ENCODE measurements at regions not wholly inside any gene's neighbourhood (a gene's known extent, or its start where the extent isn't known, plus 50 kb on each side); places are given as distances from the start of the nearest gene placed in this dataset.
"Not testable (repeated sequence)": the region's sequence is repeated elsewhere in the genome, so short reads cannot be mapped to it uniquely, and the experiment has no call there.

- intact Hi-C loops (cut with micrococcal nuclease), result no loop called here
- no peak for ATAC-seq (ENCODE audit: low read depth)
- Mint-ChIP-seq H3K4me1 (no peaks in the 10 kb centered on the region), H3K27me3 (no peaks in the 10 kb centered on the region), H3K36me3 (ENCODE audit: low read depth) (no peaks in the 10 kb centered on the region), H3K4me3 (no peak overlapping the region), H3K9me3 (peaks cover 3% of the 10 kb centered on the region), H3K27ac (no peak overlapping the region)
- CTCF ChIA-PET, result no interaction called here
- TF ChIP-seq, protein P1, sequence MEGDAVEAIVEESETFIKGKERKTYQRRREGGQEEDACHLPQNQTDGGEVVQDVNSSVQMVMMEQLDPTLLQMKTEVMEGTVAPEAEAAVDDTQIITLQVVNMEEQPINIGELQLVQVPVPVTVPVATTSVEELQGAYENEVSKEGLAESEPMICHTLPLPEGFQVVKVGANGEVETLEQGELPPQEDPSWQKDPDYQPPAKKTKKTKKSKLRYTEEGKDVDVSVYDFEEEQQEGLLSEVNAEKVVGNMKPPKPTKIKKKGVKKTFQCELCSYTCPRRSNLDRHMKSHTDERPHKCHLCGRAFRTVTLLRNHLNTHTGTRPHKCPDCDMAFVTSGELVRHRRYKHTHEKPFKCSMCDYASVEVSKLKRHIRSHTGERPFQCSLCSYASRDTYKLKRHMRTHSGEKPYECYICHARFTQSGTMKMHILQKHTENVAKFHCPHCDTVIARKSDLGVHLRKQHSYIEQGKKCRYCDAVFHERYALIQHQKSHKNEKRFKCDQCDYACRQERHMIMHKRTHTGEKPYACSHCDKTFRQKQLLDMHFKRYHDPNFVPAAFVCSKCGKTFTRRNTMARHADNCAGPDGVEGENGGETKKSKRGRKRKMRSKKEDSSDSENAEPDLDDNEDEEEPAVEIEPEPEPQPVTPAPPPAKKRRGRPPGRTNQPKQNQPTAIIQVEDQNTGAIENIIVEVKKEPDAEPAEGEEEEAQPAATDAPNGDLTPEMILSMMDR (IDR thresholded peaks at IDR 0.05), result no peak
- no peak for DNase-seq
- POLR2A ChIA-PET, result no interaction called here
Measured at GRCh38 chr4:116303736-116304188, 781.6 kb downstream of the TRAM1L1 start.

DNA sequence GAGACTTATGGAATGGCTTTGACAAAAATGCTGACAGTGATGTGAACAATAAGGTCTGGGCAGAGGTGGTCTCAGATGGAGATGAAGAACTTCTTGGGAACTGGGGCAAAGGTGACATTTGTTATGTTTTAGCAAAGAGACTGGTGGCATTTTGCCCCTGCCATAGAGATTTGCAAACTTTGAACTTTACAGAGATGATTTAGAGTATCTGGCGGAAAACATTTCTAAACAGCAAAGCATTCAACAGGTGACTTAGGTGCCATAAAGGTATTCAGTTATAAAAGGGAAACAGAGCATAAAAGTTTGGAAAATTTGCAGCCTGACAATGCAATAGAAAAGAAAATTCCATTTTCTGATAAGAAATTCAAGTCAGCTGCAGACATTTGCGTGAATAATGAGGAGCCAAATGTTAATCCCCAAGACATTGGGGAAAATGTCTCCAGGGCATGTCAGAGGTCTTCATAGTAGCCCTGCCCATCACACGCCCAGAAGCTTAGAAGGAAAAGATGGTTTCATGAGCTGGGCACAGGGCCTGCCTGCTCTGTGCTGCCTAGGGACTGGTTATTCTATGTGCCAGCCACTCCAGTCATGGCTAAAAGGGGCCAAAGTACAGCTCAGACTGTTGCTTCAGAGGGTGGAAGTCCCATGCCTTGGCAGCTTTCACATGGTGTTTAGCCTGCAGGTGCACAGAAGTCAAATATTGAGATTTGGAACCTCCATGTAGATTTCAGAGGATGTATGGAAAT, 782.2 kb downstream of the TRAM1L1 start:
- Mint-ChIP-seq H3K4me3 (no peak overlapping the region), H3K4me1 (no peaks in the 10 kb centered on the region), H3K27me3 (no peaks in the 10 kb centered on the region), H3K9me3 (peaks cover 3% of the 10 kb centered on the region), H3K27ac (no peak overlapping the region), H3K36me3 (ENCODE audit: low read depth) (no peaks in the 10 kb centered on the region)
- TF ChIP-seq, protein P1 (IDR thresholded peaks at IDR 0.05), result no peak
- ChIA-PET CTCF (no interaction called here), POLR2A (no interaction called here)
- intact Hi-C loops (cut with micrococcal nuclease), result no loop called here
- ATAC-seq (ENCODE audit: low read depth) (no peak), DNase-seq (no peak)

DNA sequence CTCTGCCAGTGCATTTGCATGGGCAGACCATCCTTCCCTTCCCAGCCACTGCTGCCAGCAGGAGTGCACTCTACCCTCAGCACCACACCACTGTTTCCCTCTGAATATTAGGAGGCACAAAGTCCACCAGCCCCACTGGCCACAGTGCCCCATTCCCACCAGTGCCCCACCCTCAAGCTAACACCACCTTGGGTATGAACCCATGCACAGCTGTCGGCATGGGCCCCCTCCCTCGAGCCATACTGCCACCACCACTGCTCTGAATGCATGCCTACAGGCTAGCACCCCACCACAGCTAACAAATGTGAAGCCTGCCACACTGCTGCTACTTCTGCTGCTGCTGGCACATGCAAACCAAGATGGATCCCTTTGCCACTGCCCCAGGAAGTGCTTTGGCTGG, 810.4 kb downstream of the TRAM1L1 start:
- intact Hi-C loops (cut with micrococcal nuclease), result no loop called here
- Mint-ChIP-seq H3K9me3 (peaks cover 9% of the 10 kb centered on the region), H3K36me3 (ENCODE audit: low read depth) (no peaks in the 10 kb centered on the region), H3K27ac (no peak overlapping the region), H3K27me3 (no peaks in the 10 kb centered on the region), H3K4me1 (no peaks in the 10 kb centered on the region), H3K4me3 (no peak overlapping the region)
- ATAC-seq (ENCODE audit: low read depth) (no peak), DNase-seq (no peak)
- TF ChIP-seq, protein P1 (IDR thresholded peaks at IDR 0.05), result no peak
- CTCF ChIA-PET, result no interaction called here
- POLR2A ChIA-PET, result no interaction called here

DNA sequence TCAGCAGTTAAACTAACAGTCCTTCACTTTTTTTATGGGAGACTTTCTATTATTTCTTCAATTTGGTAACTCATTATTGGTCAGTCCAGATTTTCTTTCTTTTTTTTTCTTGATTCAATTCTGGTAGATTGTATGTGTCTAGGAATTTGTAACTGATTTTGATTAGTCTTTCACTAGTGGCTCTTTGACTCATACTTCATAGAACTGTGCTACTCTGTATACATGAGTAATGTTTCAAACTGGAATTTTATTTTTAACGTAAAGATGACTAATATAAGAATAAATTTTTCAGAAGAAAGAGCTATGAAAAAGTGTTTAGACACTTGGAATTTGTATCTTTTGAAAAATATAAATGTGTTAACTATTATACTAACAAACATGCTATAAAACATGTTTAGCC, 813.0 kb downstream of the TRAM1L1 start:
- H3K27me3 Mint-ChIP-seq, result no peaks in the 10 kb centered on the region
- POLR2A ChIA-PET, result no interaction called here
- no peak for DNase-seq
- intact Hi-C loops (cut with micrococcal nuclease), result no loop called here
- CTCF ChIA-PET, result no interaction called here
- no peaks in the 10 kb centered on the region for H3K4me1 Mint-ChIP-seq
- no peak overlapping the region for H3K4me3 Mint-ChIP-seq
- ATAC-seq (ENCODE audit: low read depth), result no peak
- no peaks in the 10 kb centered on the region for H3K9me3 Mint-ChIP-seq
- TF ChIP-seq, protein P1 (IDR thresholded peaks at IDR 0.05), result no peak
- H3K36me3 Mint-ChIP-seq (ENCODE audit: low read depth), result no peaks in the 10 kb centered on the region
- H3K27ac Mint-ChIP-seq, result no peak overlapping the region

- H3K27me3 Mint-ChIP-seq; H3K36me3 Mint-ChIP-seq (ENCODE audit: low read depth); CTCF ChIA-PET: not testable (repeated sequence)
Measured at GRCh38 chr4:116260931-116261330, 824.4 kb downstream of the TRAM1L1 start.

DNA sequence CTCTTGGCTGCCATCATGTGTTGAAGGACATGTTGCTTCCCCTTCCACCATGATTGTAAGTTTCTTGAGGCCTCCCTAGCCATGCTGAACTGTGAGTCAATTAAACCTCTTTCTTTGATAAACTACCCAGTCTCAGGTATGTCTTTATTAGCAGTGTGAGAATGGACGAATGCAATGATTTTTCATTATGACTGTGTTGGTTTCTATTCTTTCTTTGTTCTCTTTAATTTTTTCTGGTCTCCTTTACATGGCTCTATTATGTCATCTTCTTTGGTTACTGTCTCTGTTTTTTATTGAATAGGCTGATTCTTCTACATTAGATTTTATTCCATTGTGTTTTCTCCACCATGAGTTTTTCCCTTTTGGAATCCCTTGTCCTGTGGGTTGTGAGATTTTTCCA, 840.6 kb downstream of the TRAM1L1 start:
- Mint-ChIP-seq H3K36me3 (ENCODE audit: low read depth) (no peaks in the 10 kb centered on the region), H3K4me3 (no peak overlapping the region), H3K4me1 (no peaks in the 10 kb centered on the region), H3K27ac (no peak overlapping the region), H3K27me3 (no peaks in the 10 kb centered on the region), H3K9me3 (peaks cover 2% of the 10 kb centered on the region)
- ChIA-PET CTCF (no interaction called here), POLR2A (no interaction called here)
- TF ChIP-seq, protein P1 (IDR thresholded peaks at IDR 0.05), result no peak
- ATAC-seq (ENCODE audit: low read depth) (no peak), DNase-seq (no peak)
- intact Hi-C loops (cut with micrococcal nuclease), result no loop called here

More at GRCh38 chr4:116260931-116261330, 824.4 kb downstream of the TRAM1L1 start:
- ATAC-seq (ENCODE audit: low read depth); H3K27ac Mint-ChIP-seq; intact Hi-C loops (cut with micrococcal nuclease); H3K4me1 Mint-ChIP-seq; DNase-seq; POLR2A ChIA-PET; H3K4me3 Mint-ChIP-seq: not testable (repeated sequence)
- H3K9me3 Mint-ChIP-seq, result peaks cover 25% of the 10 kb centered on the region
